ENCODE measurements at regions not wholly inside any gene's neighbourhood (a gene's known extent, or its start where the extent isn't known, plus 50 kb on each side); places are given as distances from the start of the nearest gene placed in this dataset.

DNA sequence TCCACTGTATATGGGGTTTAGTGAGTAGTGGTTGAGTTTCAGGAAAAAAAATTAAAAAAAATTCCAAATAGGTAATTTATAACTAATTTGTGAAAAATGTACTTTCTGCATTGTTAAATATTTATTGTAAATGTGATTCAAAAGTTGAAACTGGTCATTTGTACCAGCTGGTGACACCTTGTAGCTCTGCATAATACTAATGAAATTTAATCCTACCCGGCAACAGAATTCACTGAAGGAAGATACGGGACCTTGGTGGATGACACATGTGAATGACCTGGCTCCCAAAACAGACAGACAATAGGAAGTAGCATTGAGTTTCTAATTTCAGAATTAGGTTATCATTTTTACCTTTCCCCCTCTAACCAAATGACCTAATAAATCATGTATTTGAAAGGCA lies 73.8 kb downstream of the SLITRK6 start:
- in situ Hi-C loops (cut with MboI; ENCODE audit: low sequenced_read_pairs, unreplicated experiment), result no loop called here
- DNase-seq (ENCODE audit: low spot score), result no peak
- TF ChIP-seq, protein P1, sequence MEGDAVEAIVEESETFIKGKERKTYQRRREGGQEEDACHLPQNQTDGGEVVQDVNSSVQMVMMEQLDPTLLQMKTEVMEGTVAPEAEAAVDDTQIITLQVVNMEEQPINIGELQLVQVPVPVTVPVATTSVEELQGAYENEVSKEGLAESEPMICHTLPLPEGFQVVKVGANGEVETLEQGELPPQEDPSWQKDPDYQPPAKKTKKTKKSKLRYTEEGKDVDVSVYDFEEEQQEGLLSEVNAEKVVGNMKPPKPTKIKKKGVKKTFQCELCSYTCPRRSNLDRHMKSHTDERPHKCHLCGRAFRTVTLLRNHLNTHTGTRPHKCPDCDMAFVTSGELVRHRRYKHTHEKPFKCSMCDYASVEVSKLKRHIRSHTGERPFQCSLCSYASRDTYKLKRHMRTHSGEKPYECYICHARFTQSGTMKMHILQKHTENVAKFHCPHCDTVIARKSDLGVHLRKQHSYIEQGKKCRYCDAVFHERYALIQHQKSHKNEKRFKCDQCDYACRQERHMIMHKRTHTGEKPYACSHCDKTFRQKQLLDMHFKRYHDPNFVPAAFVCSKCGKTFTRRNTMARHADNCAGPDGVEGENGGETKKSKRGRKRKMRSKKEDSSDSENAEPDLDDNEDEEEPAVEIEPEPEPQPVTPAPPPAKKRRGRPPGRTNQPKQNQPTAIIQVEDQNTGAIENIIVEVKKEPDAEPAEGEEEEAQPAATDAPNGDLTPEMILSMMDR (IDR thresholded peaks at IDR 0.05; ENCODE audit: borderline replicate concordance, control extremely low read depth, extremely low read depth, insufficient read depth, missing control alignments), result no peak

DNA sequence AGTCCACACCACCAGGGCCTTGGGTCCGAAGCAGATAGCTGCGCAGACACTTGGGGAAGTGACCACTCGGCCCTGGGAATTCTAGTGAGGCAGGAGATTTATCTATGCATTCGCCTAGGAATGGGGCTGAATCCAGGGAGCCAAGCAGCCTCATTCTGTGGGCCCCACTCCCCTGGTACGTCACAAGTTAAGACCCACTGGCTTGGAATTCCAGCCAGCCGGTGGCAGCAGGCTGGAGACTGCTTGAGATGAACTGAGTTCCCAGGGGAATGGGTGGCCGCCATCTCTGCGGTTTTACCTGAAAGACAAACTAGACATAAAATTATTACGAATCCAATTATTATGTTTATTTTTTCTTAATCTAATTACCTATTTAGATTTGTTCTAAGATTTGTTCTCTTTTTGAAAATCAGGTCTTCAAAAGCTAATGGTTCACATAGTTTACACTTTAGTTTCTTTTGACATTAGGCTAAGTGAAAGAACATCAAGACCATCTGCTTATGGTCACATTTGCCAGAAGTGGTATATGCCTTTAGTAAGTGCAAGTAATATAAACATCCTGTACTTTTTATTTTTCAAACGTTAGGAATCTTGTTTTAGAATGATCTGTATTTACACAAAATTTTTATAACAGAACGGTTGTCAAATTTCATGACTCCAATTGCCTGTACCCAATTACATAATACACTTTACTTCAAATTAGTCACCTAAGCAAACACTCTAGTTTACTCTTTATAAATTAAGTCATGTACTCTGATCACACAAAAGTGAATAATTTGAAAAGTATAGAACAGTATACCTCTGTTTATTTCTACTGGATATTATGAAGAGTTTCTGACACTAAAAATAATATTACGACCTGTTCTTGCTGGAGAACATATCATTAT lies 74.4 kb downstream of the SLITRK6 start:
- in situ Hi-C loops (cut with MboI; ENCODE audit: low sequenced_read_pairs, unreplicated experiment), result no loop called here
- TF ChIP-seq, protein P1 (IDR thresholded peaks at IDR 0.05; ENCODE audit: borderline replicate concordance, control extremely low read depth, extremely low read depth, insufficient read depth, missing control alignments), result no peak
- DNase-seq (ENCODE audit: low spot score), result no peak

DNA sequence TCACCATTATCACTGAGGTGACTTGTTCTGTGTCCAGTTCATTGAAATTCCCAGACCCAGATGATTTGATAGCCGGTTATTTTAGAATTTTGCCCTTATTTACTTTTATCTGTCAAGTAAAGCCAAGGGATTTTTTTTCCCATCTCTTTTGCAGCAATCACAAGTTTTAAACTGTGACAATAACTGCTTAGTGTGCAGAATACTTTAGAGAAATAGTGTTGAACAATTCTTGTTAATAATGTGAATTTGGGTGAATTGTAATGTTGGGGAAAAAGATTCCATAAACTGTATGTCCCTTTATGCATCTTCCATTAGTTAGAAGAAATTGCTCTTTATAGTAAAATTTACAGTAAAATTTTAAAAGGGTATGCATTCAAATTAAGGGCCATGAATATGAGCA lies 79.5 kb downstream of the SLITRK6 start:
- TF ChIP-seq, protein P1 (IDR thresholded peaks at IDR 0.05; ENCODE audit: borderline replicate concordance, control extremely low read depth, extremely low read depth, insufficient read depth, missing control alignments), result no peak
- in situ Hi-C loops (cut with MboI; ENCODE audit: low sequenced_read_pairs, unreplicated experiment), result no loop called here
- no peak for DNase-seq (ENCODE audit: low spot score)

DNA sequence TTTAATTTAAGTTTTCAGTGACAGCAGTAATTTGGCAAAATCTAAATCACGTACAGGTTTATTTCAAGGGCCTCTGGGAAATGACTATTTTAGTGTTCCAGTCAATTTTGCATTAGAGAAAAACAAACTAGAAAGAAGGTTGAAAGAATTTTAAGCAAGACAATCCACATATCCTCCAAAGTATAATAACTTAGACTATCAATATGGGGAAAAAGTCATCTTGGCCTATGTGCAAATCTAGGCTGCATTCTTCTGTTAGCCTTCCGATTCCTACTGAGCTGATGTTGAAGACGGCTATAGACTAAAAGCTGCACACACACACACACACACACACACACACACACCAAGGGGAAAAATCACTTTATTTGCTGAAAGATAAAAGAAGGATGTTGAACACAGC lies 81.3 kb downstream of the SLITRK6 start:
- in situ Hi-C loops (cut with MboI; ENCODE audit: low sequenced_read_pairs, unreplicated experiment), result no loop called here
- TF ChIP-seq, protein P1 (IDR thresholded peaks at IDR 0.05; ENCODE audit: borderline replicate concordance, control extremely low read depth, extremely low read depth, insufficient read depth, missing control alignments), result no peak
- DNase-seq (ENCODE audit: low spot score), result no peak

DNA sequence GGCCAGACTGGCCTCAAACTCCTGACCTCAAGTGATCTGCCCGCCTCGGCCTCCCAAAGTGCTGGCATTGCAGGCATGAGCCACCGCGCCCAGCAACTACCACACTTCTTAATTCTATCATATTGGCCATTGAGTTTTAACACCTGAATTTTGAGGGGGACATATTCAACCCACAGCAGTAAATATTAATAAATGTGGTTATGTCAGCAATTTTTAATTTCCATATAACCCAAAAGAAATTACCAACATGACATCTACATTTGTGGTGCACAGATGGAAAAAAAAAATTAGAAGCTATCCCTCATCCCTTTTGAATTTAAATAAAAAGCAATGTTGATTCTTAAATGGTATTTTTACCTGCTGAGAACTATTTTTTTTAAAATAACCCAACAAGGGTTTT lies 88.7 kb downstream of the SLITRK6 start:
- no peak for DNase-seq (ENCODE audit: low spot score)
- in situ Hi-C loops (cut with MboI; ENCODE audit: low sequenced_read_pairs, unreplicated experiment), result no loop called here

DNA sequence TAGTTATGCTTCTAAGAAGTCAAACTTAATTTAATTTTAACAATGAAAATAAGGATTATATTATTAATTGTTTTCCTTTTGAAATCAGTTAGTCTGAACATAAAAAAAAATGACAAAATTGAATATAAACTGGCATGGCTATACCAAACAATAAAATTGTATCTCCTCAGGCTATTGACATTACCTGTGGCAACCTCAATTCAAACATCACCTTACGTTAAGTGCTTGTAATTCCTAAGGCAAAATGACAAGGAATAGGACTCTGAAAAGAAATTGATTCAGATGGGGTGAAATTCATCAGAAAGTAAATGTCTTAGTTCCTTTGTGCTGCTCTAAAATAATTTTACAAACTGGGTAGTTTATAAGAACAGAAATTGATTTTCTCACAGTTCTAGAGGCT lies 89.5 kb downstream of the SLITRK6 start:
- no peak for DNase-seq (ENCODE audit: low spot score)
- in situ Hi-C loops (cut with MboI; ENCODE audit: low sequenced_read_pairs, unreplicated experiment), result no loop called here
- TF ChIP-seq, protein P1 (IDR thresholded peaks at IDR 0.05; ENCODE audit: borderline replicate concordance, control extremely low read depth, extremely low read depth, insufficient read depth, missing control alignments), result no peak

More for the DNA sequence above, 88.7 kb downstream of the SLITRK6 start:
- TF ChIP-seq, protein P1 (IDR thresholded peaks at IDR 0.05; ENCODE audit: borderline replicate concordance, control extremely low read depth, extremely low read depth, insufficient read depth, missing control alignments), result no peak

All from GM13976 (cell line).